GM18909 (cell line): ENCODE measurements at regions not wholly inside any gene's neighbourhood (a gene's known extent, or its start where the extent isn't known, plus 50 kb on each side); places are given as distances from the start of the nearest gene placed in this dataset.
"Not testable (repeated sequence)": the region's sequence is repeated elsewhere in the genome, so short reads cannot be mapped to it uniquely, and the experiment has no call there.

Experiments
- ATAC-seq: cut with Tn5 transposase; IDR thresholded peaks from one replicate; pipeline ENCODE4 v1.9.1; 2021; ENCODE audit warnings: mild to moderate bottlenecking; ENCODE audit not compliant: unreplicated experiment, poor library complexity

- ATAC-seq = no peak
Observed at GRCh38 chr2:59868981-59869380, 684.5 kb downstream of the BCL11A start.

- no peak for ATAC-seq
Observed at GRCh38 chr2:59866436-59866835, 687.0 kb downstream of the BCL11A start.

- ATAC-seq = no peak
Observed at GRCh38 chr2:59858540-59858939, 694.9 kb downstream of the BCL11A start.

- ATAC-seq = no peak
Observed at GRCh38 chr2:59857109-59857508, 696.3 kb downstream of the BCL11A start.

GRCh38 chr2:59856391-59856790 lies 697.1 kb downstream of the BCL11A start:
- no peak for ATAC-seq

- ATAC-seq = no peak
Observed at GRCh38 chr2:59853032-59853431, 700.4 kb downstream of the BCL11A start.

GRCh38 chr2:59851836-59852475 lies 701.5 kb downstream of the BCL11A start:
- no peak for ATAC-seq

- ATAC-seq = no peak
Observed at GRCh38 chr2:59850554-59850953, 702.9 kb downstream of the BCL11A start.

- no peak for ATAC-seq
Observed at GRCh38 chr2:59833941-59834340, 719.5 kb downstream of the BCL11A start.

- no peak for ATAC-seq
Observed at GRCh38 chr2:59830601-59831000, 722.9 kb downstream of the BCL11A start.

GRCh38 chr2:59827677-59828076 lies 725.8 kb downstream of the BCL11A start:
- ATAC-seq = no peak

- ATAC-seq = no peak
Observed at GRCh38 chr2:59826177-59826576, 727.3 kb downstream of the BCL11A start.

GRCh38 chr2:59824314-59824713 lies 729.1 kb downstream of the BCL11A start:
- no peak for ATAC-seq

- no peak for ATAC-seq
Observed at GRCh38 chr2:59816075-59816474, 737.4 kb downstream of the BCL11A start.

GRCh38 chr2:59810283-59810682 lies 743.2 kb downstream of the BCL11A start:
- ATAC-seq = not testable (repeated sequence)

- no peak for ATAC-seq
Observed at GRCh38 chr2:59806486-59806885, 747.0 kb downstream of the BCL11A start.

- no peak for ATAC-seq
Observed at GRCh38 chr2:59804732-59805131, 748.7 kb downstream of the BCL11A start.

- no peak for ATAC-seq
Observed at GRCh38 chr2:59803586-59803985, 749.9 kb downstream of the BCL11A start.

- ATAC-seq = no peak
Observed at GRCh38 chr2:59798687-59799232, 754.7 kb downstream of the BCL11A start.

- no peak for ATAC-seq
Observed at GRCh38 chr2:59791004-59791618, 762.3 kb downstream of the BCL11A start.

- ATAC-seq = no peak
Observed at GRCh38 chr2:59790186-59791003, 763.1 kb downstream of the BCL11A start.
